Right lobe of liver (tissue), 6 donors: ENCODE measurements at regions not wholly inside any gene's neighbourhood (a gene's known extent, or its start where the extent isn't known, plus 50 kb on each side); places are given as distances from the start of the nearest gene placed in this dataset.

Experiments
- ATAC-seq, 4 donors: fragments of 200-7000 bp; cut with Tn5 transposase; one replicate each; pipeline ENCODE4 v1.9.1; 2020; ENCODE audit warnings: mild to moderate bottlenecking in 4 of 4, moderate library complexity in 4 of 4
- DNase-seq, 3 donors: peaks; one replicate each; pipeline ENCODE4 v3.0.0-alpha.2; 2020
- H3K27ac ChIP-seq, 3 donors: fragments of 200-600 bp; one replicate each; pipeline ENCODE4 v1.8.0; 2022
- H3K27me3 ChIP-seq, 2 donors: fragments of 200-600 bp; one replicate each; pipeline ENCODE4 v1.8.0; 2022
- H3K36me3 ChIP-seq, 4 donors: fragments of 200-600 bp; sonication (generic) in 1 of 4; one replicate each; pipeline versions ENCODE4 v1.5.1 to v1.8.0; 2017 to 2022; ENCODE audit warnings: control low read depth in 1 of 4
- H3K4me1 ChIP-seq, 4 donors: fragments of 200-600 bp; sonication (generic) in 1 of 4; one replicate each; pipeline versions ENCODE4 v1.5.1 to v1.8.0; 2017 to 2022; ENCODE audit warnings: control low read depth in 1 of 4
- H3K4me3 ChIP-seq, 3 donors: fragments of 200-600 bp; one replicate each; pipeline ENCODE4 v1.8.0; 2022
- H3K9me3 ChIP-seq, 4 donors: fragments of 200-600 bp; sonication (generic) in 1 of 4; one replicate each; pipeline versions ENCODE4 v1.5.1 to v1.8.0; 2017 to 2022; ENCODE audit warnings: control low read depth in 1 of 4
- CTCF ChIP-seq, 4 donors: fragments of 200-600 bp in 3 of 4; fragments of 450-650 bp in 1 of 4; IDR thresholded peaks; one replicate each; pipeline versions ENCODE4 v1.5.1 to v1.8.0; 2016 to 2022; ENCODE audit warnings: antibody characterized with exemption in 4 of 4, mild to moderate bottlenecking in 2 of 4
- POLR2A ChIP-seq: fragments of 450-650 bp; IDR thresholded peaks from one replicate; pipeline ENCODE4 v1.6.1; 2017; ENCODE audit warnings: antibody characterized with exemption, mild to moderate bottlenecking
- WGBS: methylation state at CpG from one replicate; pipeline ENCODE4 v1.1.6; 2018; ENCODE audit warnings: low coverage, low lambda C conversion rate; ENCODE audit not compliant: insufficient coverage; ENCODE audit errors: missing lambda C conversion rate; 5-methylcytosine and 5-hydroxymethylcytosine counted together
- intact Hi-C, 2 donors: fragments of 100-400 bp; cut with DNase I; formaldehyde crosslinking; loops; one replicate each; pipeline versions ENCODE4 v1.11.2 to v1.14.1; 2022
- donor health status: DM: no; HTN: yes; CAD: no.
- donor health status: DM: no; HTN: no; CAD: no.
- donor health status: DM: no; HTN: no; CAD: no.
- donor health status: DM: no; HTN: yes; CAD: no.
- donor health status: DM: no; HTN: yes; CAD: no.

DNA sequence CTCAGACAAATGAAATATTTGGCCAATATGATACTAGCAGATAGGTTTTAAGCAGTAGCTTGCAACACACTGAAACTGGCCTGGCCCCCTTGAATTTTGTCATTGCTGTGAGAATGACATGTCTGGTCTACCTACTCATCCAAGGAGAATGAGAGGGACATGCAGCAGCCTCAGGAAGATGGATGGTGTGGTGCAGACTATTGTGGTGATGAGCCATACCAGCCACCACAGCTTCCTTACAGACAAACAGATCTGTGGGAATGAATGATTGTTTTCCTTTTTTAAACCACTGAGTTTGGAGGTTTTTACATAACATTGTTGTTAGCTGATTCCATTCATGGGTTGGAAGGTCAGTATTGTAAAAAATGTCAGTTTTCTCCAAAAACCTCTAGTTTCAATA lies 133.7 kb upstream of the POU1F1 start:
- H3K4me1 ChIP-seq = no peaks in the 10 kb centered on the region
- ATAC-seq = no peak
- no peak overlapping the region for H3K27ac ChIP-seq
- intact Hi-C loops = no loop called here
- no peaks in the 10 kb centered on the region for H3K27me3 ChIP-seq
- H3K36me3 ChIP-seq = no peaks in the 10 kb centered on the region
- no peaks in the 10 kb centered on the region for H3K9me3 ChIP-seq
- H3K4me3 ChIP-seq = no peak overlapping the region
- TF ChIP-seq CTCF (IDR thresholded peaks at IDR 0.05) (no peak), POLR2A (no peak)
- DNase-seq = no peak

DNA sequence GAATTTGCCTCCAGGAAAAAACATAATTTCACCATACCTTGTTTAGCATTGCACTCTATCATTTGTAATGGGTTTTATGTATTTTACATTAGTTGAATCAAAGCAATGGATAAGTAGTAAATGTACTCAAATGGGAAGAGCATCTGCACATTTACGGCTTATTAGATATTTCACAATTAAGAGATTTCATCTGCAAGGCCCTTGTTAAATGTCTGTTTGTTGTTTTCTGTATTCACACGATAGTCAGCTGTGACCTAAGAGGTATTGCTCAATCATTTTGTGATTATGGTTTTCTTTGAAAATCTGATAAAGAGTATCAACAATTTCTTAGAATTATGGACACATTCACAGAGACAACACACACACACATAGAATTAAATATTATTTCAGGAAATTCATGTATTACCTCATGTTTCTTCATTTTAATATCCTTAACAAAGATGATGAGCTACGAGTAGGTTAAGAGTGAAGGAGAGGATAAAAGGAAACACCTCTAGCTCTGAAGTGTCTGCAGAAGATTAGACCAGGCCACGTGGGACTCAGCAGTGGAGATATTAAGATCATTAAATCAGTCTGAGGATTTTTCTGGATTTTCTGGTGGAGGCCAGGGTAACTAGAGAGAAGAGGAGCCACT lies 121.9 kb upstream of the POU1F1 start:
- DNase-seq (no peak), ATAC-seq (no peak)
- Histone ChIP-seq H3K36me3 (no peaks in the 10 kb centered on the region), H3K9me3 (no peaks in the 10 kb centered on the region), H3K27ac (no peak overlapping the region), H3K27me3 (no peaks in the 10 kb centered on the region), H3K4me3 (no peak overlapping the region), H3K4me1 (no peaks in the 10 kb centered on the region)
- TF ChIP-seq CTCF (IDR thresholded peaks at IDR 0.05) = no peak
- TF ChIP-seq POLR2A = no peak
- intact Hi-C loops = no loop called here
- 20% methylated on average over 4 of the region's 4 CpGs for WGBS

DNA sequence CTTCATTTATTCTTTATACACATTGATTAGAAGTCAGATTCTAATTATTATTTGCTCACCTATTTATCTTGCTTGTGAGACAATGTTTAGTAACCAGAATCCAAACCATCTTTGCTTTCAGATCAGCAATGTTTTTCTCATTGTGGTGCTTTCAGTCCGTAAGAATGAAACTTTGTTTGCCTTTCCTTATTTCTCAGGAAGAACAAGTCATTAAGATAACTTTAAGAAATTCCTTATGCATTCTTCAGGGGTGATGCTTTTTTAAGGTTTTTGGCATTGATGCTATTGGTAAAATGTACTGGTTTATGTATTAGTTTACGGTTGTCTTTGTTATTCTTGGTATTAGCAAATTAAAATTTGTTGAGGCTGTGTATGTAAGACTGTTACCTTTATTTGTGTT lies 120.8 kb upstream of the POU1F1 start:
- Histone ChIP-seq H3K27me3 (no peaks in the 10 kb centered on the region), H3K27ac (no peak overlapping the region), H3K4me3 (no peak overlapping the region), H3K4me1 (no peaks in the 10 kb centered on the region), H3K9me3 (no peaks in the 10 kb centered on the region), H3K36me3 (no peaks in the 10 kb centered on the region)
- DNase-seq (no peak), ATAC-seq (no peak)
- intact Hi-C loops = no loop called here
- 39% methylated on average over 2 of the region's 2 CpGs for WGBS
- TF ChIP-seq POLR2A (no peak), CTCF (IDR thresholded peaks at IDR 0.05) (no peak)

DNA sequence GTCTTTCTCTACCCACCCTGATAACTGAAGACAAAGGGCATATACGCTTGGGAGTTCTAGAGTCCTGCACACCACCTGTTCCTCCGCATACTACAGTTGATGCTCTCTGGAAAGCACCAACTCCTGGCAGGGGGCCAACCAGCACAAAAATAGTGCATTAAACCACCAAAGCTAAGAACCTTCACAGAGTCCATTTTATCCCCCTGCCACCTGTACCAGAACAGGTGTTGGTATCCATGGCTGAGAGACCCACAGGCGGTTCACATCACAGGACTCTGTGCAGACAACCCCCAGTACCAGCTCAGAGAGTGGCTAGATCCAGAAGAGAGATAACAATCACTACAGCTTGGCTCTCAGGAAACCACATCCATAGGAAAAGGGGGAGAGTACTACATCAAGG lies 114.4 kb upstream of the POU1F1 start:
- H3K4me3 ChIP-seq = no peak overlapping the region
- WGBS = 17% methylated on average over 1 of the region's 3 CpGs
- intact Hi-C loops = no loop called here
- TF ChIP-seq CTCF (IDR thresholded peaks at IDR 0.05) = no peak
- TF ChIP-seq POLR2A = no peak
- no peaks in the 10 kb centered on the region for H3K9me3 ChIP-seq
- H3K27ac ChIP-seq = no peak overlapping the region
- DNase-seq = no peak
- H3K36me3 ChIP-seq = no peaks in the 10 kb centered on the region
- H3K27me3 ChIP-seq = no peaks in the 10 kb centered on the region
- ATAC-seq = no peak
- H3K4me1 ChIP-seq = no peaks in the 10 kb centered on the region

DNA sequence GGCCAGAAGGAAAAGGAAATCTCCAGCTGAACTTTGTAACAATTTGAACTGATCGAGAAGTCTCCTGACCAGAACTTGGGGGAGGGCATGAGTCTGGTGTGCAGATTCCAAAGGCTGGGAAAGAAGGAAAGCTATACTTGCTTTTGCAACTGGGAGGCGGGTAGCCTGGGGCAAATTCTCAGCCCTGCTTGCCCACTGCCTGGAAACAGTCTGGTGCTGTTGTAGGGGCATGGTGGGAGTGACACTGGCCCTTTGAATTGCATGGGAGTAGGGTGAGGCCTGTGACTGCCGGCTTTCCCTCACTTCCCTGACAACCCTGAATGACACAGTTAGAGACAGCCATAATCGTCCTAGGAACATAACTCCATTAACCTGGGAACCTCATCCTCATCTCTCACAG lies 114.0 kb upstream of the POU1F1 start:
- no peaks in the 10 kb centered on the region for H3K36me3 ChIP-seq
- ATAC-seq (no peak), DNase-seq (no peak)
- H3K27ac ChIP-seq = no peak overlapping the region
- H3K4me1 ChIP-seq = no peaks in the 10 kb centered on the region
- no peak overlapping the region for H3K4me3 ChIP-seq
- intact Hi-C loops = no loop called here
- H3K9me3 ChIP-seq = no peaks in the 10 kb centered on the region
- H3K27me3 ChIP-seq = no peaks in the 10 kb centered on the region
- 40% methylated on average over 3 of the region's 4 CpGs for WGBS
- no peak for TF ChIP-seq CTCF (IDR thresholded peaks at IDR 0.05)
- TF ChIP-seq POLR2A = no peak
